Hepatocyte (in vitro differentiated cells): ENCODE measurements at regions not wholly inside any gene's neighbourhood (a gene's known extent, or its start where the extent isn't known, plus 50 kb on each side); places are given as distances from the start of the nearest gene placed in this dataset.
A peak's percentile ranks its signal among the peaks of the same experiment; 100 is the strongest.

Experiments
- DNase-seq: peaks from one replicate; pipeline ENCODE4 v3.0.0-alpha.2; 2016; ENCODE audit warnings: low spot score
- H2AFZ ChIP-seq: fragments of 200-600 bp; sonication (generic); 2 replicates; pipeline ENCODE4 v1.6.0; 2016; ENCODE audit warnings: antibody characterized with exemption, mild to moderate bottlenecking
- H3K27ac ChIP-seq: fragments of 200-600 bp; sonication (generic); 2 replicates; pipeline ENCODE4 v1.5.1; 2016; ENCODE audit warnings: mild to moderate bottlenecking
- H3K27me3 ChIP-seq: fragments of 200-600 bp; sonication (generic); 2 replicates; pipeline ENCODE4 v1.6.1; 2016
- H3K36me3 ChIP-seq: fragments of 200-600 bp; sonication (generic); replicated peaks from 2 replicates; pipeline ENCODE4 v1.5.1; 2016; ENCODE audit warnings: low read depth; ENCODE audit not compliant: insufficient read depth
- H3K4me1 ChIP-seq: fragments of 200-600 bp; sonication (generic); 2 replicates; pipeline ENCODE4 v1.5.1; 2016; ENCODE audit warnings: mild to moderate bottlenecking, moderate library complexity; ENCODE audit not compliant: insufficient read depth
- H3K4me2 ChIP-seq: fragments of 200-600 bp; sonication (generic); 2 replicates; pipeline ENCODE4 v1.6.0; 2016
- H3K4me3 ChIP-seq: fragments of 200-600 bp; sonication (generic); 2 replicates; pipeline ENCODE4 v1.5.1; 2016; ENCODE audit warnings: mild to moderate bottlenecking
- H3K79me2 ChIP-seq: fragments of 200-600 bp; sonication (generic); 2 replicates; pipeline ENCODE4 v1.6.0; 2017; ENCODE audit warnings: mild to moderate bottlenecking
- H3K9me2 ChIP-seq: fragments of 200-600 bp; sonication (generic); replicated peaks from 2 replicates; pipeline ENCODE4 v1.6.0; 2017; ENCODE audit warnings: mild to moderate bottlenecking; ENCODE audit not compliant: insufficient read depth
- H3K9me3 ChIP-seq: fragments of 200-600 bp; sonication (generic); 2 replicates; pipeline ENCODE4 v1.5.1; 2016; ENCODE audit warnings: low read depth, mild to moderate bottlenecking
- H4K20me1 ChIP-seq: fragments of 200-600 bp; sonication (generic); 2 replicates; pipeline ENCODE4 v1.6.0; 2016; ENCODE audit warnings: mild to moderate bottlenecking; ENCODE audit not compliant: insufficient read depth, poor library complexity, severe bottlenecking
- CTCF ChIP-seq: fragments of 200-600 bp; sonication (generic); IDR thresholded peaks from 2 replicates; pipeline ENCODE4 v1.5.1; 2016; ENCODE audit warnings: antibody characterized with exemption, mild to moderate bottlenecking; ENCODE audit not compliant: poor library complexity
- EZH2 ChIP-seq: fragments of 200-600 bp; sonication (generic); IDR thresholded peaks from 2 replicates; pipeline ENCODE4 v1.6.1; 2016; ENCODE audit warnings: antibody characterized with exemption, mild to moderate bottlenecking, borderline replicate concordance
- EZH2phosphoT487 ChIP-seq: fragments of 200-600 bp; sonication (generic); IDR thresholded peaks from one replicate; pipeline ENCODE4 v1.6.1; 2018; ENCODE audit warnings: antibody characterized with exemption, mild to moderate bottlenecking, low read depth, moderate library complexity; ENCODE audit not compliant: unreplicated experiment, severe bottlenecking
- WGBS: methylation state at CpG from one replicate; pipeline ENCODE4 v1.1.6; 2016; ENCODE audit warnings: low lambda C conversion rate; ENCODE audit errors: missing lambda C conversion rate; 5-methylcytosine and 5-hydroxymethylcytosine counted together

GRCh38 chr5:75891736-75892135 lies 174.5 kb upstream of the POC5 start:
- Histone ChIP-seq H3K4me2 (no peak overlapping the region), H2AFZ (no peak overlapping the region), H3K4me3 (no peak overlapping the region), H3K27me3 (no peaks in the 10 kb centered on the region), H3K4me1 (no peaks in the 10 kb centered on the region), H3K36me3 (no peaks in the 10 kb centered on the region), H4K20me1 (no peaks in the 10 kb centered on the region), H3K27ac (no peak overlapping the region), H3K9me2 (no peaks in the 10 kb centered on the region), H3K79me2 (no peaks in the 10 kb centered on the region), H3K9me3 (no peaks in the 10 kb centered on the region)
- TF ChIP-seq CTCF (no peak), EZH2phosphoT487 (no peak), EZH2 (no peak)
- DNase-seq = no peak
- 40% methylated on average over 1 of the region's 1 CpG for WGBS

- no peaks in the 10 kb centered on the region for H3K9me2 ChIP-seq
- H3K4me1 ChIP-seq = no peaks in the 10 kb centered on the region
- H3K27ac ChIP-seq = no peak overlapping the region
- no peak overlapping the region for H2AFZ ChIP-seq
- H4K20me1 ChIP-seq = no peaks in the 10 kb centered on the region
- TF ChIP-seq EZH2phosphoT487 (no peak), EZH2 (no peak), CTCF (no peak)
- H3K79me2 ChIP-seq = no peaks in the 10 kb centered on the region
- H3K27me3 ChIP-seq = no peaks in the 10 kb centered on the region
- no peak overlapping the region for H3K4me2 ChIP-seq
- no peaks in the 10 kb centered on the region for H3K36me3 ChIP-seq
- DNase-seq = no peak
- H3K4me3 ChIP-seq = no peak overlapping the region
- no peaks in the 10 kb centered on the region for H3K9me3 ChIP-seq
- 52% methylated on average over 1 of the region's 1 CpG for WGBS
Observed at GRCh38 chr5:75891020-75891419, 173.8 kb upstream of the POC5 start.

GRCh38 chr5:75890546-75890945 lies 173.3 kb upstream of the POC5 start:
- Histone ChIP-seq H3K4me2 (no peak overlapping the region), H3K79me2 (no peaks in the 10 kb centered on the region), H2AFZ (no peak overlapping the region), H3K27ac (no peak overlapping the region), H3K9me2 (no peaks in the 10 kb centered on the region), H3K9me3 (no peaks in the 10 kb centered on the region), H3K27me3 (no peaks in the 10 kb centered on the region), H3K4me1 (no peaks in the 10 kb centered on the region), H4K20me1 (no peaks in the 10 kb centered on the region), H3K4me3 (no peak overlapping the region), H3K36me3 (no peaks in the 10 kb centered on the region)
- WGBS = 84% methylated on average over 1 of the region's 1 CpG
- no peak for TF ChIP-seq EZH2phosphoT487
- no peak for TF ChIP-seq EZH2
- TF ChIP-seq CTCF = no peak
- DNase-seq = no peak

- Histone ChIP-seq H3K4me1 (no peaks in the 10 kb centered on the region), H3K4me2 (no peak overlapping the region), H2AFZ (no peak overlapping the region), H3K27me3 (no peaks in the 10 kb centered on the region), H3K36me3 (no peaks in the 10 kb centered on the region), H3K79me2 (no peaks in the 10 kb centered on the region), H3K27ac (no peak overlapping the region), H3K9me2 (no peaks in the 10 kb centered on the region), H4K20me1 (no peaks in the 10 kb centered on the region), H3K9me3 (no peaks in the 10 kb centered on the region), H3K4me3 (no peak overlapping the region)
- peak; percentile 45 for DNase-seq
- TF ChIP-seq CTCF (no peak), EZH2phosphoT487 (no peak), EZH2 (no peak)
- WGBS = 68% methylated on average over 2 of the region's 2 CpGs
Observed at GRCh38 chr5:75886706-75887105, 169.5 kb upstream of the POC5 start.
